Stomach (tissue), 4 donors: ENCODE measurements at regions not wholly inside any gene's neighbourhood (a gene's known extent, or its start where the extent isn't known, plus 50 kb on each side); places are given as distances from the start of the nearest gene placed in this dataset.

Experiments
- POLR2A ChIP-seq, 4 donors: fragments of 450-650 bp; IDR thresholded peaks; one replicate each; pipeline ENCODE4 v1.6.1; 2016; ENCODE audit warnings: antibody characterized with exemption in 4 of 4, control low read depth in 2 of 4, mild to moderate bottlenecking in 1 of 4, moderate library complexity in 1 of 4
- TF ChIP-seq, protein P1 (sequence below), 7 experiments: fragments of 450-650 bp in 4 of 7; fragments of 200-600 bp in 3 of 7; sonication (generic) in 3 of 7; IDR thresholded peaks; one replicate each; pipeline ENCODE4 v1.5.1; 2016 to 2019; ENCODE audit warnings: antibody characterized with exemption in 7 of 7, control low read depth in 2 of 7, mild to moderate bottlenecking in 1 of 7

DNA sequence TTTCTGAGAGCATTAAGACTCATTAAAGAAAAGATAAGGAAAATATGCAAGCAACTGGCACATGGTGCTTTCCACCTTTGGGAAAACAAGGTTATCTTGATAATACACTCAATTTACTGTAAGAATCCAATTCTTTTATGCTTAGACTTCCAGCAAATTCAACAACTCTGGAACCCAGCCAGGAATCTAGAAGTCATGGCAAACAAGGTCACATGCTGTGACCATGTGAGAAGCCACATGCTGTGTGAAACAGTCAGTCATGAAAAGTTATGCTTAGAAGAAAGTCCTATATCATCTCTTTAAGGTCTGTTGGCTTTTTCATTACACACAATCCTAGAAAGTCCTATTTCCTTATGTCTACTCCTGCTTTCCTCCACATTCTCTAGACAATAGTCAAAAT lies 581.8 kb upstream of the C9orf72 start:
- TF ChIP-seq, protein P1, sequence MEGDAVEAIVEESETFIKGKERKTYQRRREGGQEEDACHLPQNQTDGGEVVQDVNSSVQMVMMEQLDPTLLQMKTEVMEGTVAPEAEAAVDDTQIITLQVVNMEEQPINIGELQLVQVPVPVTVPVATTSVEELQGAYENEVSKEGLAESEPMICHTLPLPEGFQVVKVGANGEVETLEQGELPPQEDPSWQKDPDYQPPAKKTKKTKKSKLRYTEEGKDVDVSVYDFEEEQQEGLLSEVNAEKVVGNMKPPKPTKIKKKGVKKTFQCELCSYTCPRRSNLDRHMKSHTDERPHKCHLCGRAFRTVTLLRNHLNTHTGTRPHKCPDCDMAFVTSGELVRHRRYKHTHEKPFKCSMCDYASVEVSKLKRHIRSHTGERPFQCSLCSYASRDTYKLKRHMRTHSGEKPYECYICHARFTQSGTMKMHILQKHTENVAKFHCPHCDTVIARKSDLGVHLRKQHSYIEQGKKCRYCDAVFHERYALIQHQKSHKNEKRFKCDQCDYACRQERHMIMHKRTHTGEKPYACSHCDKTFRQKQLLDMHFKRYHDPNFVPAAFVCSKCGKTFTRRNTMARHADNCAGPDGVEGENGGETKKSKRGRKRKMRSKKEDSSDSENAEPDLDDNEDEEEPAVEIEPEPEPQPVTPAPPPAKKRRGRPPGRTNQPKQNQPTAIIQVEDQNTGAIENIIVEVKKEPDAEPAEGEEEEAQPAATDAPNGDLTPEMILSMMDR (IDR thresholded peaks at IDR 0.05): no peak
- no peak for TF ChIP-seq POLR2A (IDR thresholded peaks at IDR 0.05)
